ENCODE measurements at regions not wholly inside any gene's neighbourhood (a gene's known extent, or its start where the extent isn't known, plus 50 kb on each side); places are given as distances from the start of the nearest gene placed in this dataset.

DNA sequence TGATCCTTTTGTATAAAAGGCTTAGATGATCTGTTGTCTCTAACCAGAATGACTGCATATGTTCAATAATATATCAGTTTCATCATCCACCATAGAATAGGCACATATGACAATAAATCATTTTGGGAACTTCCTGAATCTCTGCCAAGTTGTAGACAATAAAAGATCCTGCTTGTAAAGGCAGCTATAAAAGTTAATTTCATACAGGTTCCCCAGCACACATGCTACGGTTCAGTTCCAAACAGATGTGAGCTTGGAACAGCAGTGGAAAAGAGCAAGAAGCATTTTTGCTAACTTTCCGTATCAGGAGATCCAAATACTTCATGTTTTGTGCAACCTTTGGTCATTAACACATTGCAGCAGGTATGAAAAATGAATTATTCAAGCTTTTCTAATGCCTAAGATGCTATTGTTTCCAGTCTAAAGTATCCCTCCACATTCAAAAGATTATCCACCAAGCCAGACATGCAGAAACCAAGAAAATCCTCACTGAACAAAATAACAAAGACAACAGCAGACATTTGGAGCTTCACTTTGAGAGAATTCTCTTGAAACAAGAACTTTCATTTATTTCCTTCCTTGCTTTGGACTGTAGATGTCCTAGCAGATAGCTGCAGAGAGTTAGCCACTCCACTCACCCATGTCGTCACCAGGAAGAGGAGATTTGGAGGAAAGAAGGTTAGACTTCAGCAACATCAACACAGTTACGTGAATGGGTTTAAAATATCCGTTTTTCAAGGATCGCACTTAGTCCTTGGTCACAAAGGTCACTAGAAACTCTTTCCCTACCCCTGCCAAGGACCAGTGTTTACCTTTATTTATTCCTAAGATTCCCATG lies 453.5 kb upstream of the JARID2 start:
- Mint-ChIP-seq H3K27me3 (ENCODE audit: unreplicated experiment) (no peaks in the 10 kb centered on the region), H3K4me1 (ENCODE audit: unreplicated experiment) (peaks cover 5% of the 10 kb centered on the region), H3K27ac (ENCODE audit: unreplicated experiment) (no peak overlapping the region), H3K4me3 (ENCODE audit: unreplicated experiment) (no peak overlapping the region), H3K36me3 (ENCODE audit: unreplicated experiment) (no peaks in the 10 kb centered on the region), H3K9me3 (ENCODE audit: unreplicated experiment) (no peaks in the 10 kb centered on the region)
- DNase-seq (ENCODE audit: extremely low spot score, unreplicated experiment) = no peak
- TF ChIP-seq, protein P1, sequence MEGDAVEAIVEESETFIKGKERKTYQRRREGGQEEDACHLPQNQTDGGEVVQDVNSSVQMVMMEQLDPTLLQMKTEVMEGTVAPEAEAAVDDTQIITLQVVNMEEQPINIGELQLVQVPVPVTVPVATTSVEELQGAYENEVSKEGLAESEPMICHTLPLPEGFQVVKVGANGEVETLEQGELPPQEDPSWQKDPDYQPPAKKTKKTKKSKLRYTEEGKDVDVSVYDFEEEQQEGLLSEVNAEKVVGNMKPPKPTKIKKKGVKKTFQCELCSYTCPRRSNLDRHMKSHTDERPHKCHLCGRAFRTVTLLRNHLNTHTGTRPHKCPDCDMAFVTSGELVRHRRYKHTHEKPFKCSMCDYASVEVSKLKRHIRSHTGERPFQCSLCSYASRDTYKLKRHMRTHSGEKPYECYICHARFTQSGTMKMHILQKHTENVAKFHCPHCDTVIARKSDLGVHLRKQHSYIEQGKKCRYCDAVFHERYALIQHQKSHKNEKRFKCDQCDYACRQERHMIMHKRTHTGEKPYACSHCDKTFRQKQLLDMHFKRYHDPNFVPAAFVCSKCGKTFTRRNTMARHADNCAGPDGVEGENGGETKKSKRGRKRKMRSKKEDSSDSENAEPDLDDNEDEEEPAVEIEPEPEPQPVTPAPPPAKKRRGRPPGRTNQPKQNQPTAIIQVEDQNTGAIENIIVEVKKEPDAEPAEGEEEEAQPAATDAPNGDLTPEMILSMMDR (IDR thresholded peaks at IDR 0.05) = no peak

DNA sequence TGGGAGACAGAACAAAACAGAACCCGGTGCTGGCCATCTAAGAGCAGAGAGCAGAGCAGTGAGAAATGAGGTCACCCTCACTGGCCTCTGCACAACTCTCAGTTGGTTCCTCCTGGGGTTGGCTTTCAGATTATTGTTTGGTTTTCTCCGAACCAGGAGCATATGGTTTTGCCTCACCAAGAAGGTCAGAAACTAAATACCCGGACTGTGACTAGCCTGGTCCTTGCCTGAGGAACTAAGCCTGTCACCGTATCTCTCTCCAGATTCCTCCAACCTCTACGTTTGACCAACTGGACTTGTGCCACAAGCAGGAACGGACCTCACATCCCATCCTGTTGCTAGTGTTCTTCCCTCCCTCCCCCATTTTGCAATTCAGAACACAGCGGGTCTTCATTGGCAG lies 450.4 kb upstream of the JARID2 start:
- Mint-ChIP-seq H3K36me3 (ENCODE audit: unreplicated experiment) (peaks cover 2% of the 10 kb centered on the region), H3K27me3 (ENCODE audit: unreplicated experiment) (peaks cover 9% of the 10 kb centered on the region), H3K27ac (ENCODE audit: unreplicated experiment) (no peak overlapping the region), H3K4me1 (ENCODE audit: unreplicated experiment) (peaks cover 14% of the 10 kb centered on the region), H3K9me3 (ENCODE audit: unreplicated experiment) (peaks cover 8% of the 10 kb centered on the region), H3K4me3 (ENCODE audit: unreplicated experiment) (no peak overlapping the region)
- no peak for DNase-seq (ENCODE audit: extremely low spot score, unreplicated experiment)
- TF ChIP-seq, protein P1 (IDR thresholded peaks at IDR 0.05) = no peak

DNA sequence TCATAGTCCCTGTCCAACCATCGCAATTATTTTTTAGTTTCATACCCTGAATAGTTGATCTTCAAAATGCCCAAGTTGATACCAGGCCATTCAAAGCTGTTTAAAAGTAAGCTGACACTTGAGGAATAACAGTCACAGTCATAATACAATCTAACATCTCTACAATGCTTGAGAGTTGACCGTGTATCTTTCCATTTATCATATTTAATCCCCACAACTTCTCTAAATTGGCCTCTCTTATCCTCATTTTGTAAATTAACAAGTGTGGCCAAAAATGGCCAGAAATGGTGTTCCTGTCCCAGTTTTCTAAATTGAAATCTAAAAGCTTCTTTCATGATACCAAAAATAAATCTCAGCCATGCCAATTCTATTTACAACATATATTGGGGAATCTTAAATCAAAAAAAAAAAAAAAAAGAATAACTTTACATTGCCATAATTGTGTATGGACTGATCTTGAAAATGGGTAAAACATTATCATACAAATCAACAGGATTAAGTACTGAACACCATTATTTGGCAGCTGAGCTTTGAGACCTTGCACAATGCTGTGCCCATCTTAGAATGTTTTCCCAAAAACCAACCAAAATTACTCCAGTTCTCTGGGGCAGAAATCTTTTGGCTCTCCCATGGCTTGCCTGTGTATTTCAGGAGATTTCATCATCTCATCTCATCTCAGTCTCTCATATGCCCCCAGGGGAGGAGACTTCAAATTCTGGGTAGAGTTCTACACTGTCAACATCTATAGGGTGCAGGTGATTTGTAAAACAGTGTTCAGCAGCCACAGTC lies 448.7 kb upstream of the JARID2 start:
- H3K4me1 Mint-ChIP-seq (ENCODE audit: unreplicated experiment) = peaks cover 18% of the 10 kb centered on the region
- peaks cover 8% of the 10 kb centered on the region for H3K9me3 Mint-ChIP-seq (ENCODE audit: unreplicated experiment)
- TF ChIP-seq, protein P1 (IDR thresholded peaks at IDR 0.05) = no peak
- peaks cover 9% of the 10 kb centered on the region for H3K27me3 Mint-ChIP-seq (ENCODE audit: unreplicated experiment)
- H3K36me3 Mint-ChIP-seq (ENCODE audit: unreplicated experiment) = peaks cover 2% of the 10 kb centered on the region
- peak overlapping the region; percentile 52 for H3K27ac Mint-ChIP-seq (ENCODE audit: unreplicated experiment)
- H3K4me3 Mint-ChIP-seq (ENCODE audit: unreplicated experiment) = no peak overlapping the region
- DNase-seq (ENCODE audit: extremely low spot score, unreplicated experiment) = no peak

DNA sequence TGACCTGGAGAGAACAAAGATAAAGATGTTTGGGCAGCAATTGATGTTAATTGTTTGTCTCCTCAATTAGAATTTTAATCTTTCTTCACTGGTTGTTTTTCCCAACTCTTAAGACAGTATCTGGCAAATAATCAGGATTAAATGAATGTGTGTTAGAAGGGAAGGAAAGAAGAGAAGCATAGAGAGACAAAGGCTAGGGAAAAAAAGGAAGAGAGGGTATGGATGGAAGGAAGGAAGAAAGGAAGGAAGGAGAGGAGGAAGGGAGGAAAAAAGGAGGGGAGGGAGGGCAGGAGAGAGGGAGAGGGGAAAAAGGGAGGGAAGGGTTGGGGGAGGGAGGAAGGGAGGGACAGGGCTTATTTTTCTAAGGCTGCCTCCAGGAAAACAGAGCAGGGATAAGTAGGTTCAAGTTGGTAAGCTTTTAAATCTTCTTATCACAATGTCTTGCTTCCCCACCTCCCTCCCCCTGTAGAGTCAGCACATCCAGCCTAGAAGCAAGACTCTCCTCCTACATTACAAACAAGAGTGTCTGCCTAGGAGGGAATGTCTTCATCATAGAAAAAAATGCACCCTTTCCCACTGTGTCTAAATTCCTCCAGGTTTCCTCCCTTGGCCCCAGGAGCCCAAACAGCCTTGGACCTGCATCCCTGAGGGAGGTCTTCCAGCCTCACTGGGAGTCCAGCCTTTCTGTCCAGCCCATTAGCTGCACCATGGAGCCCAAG lies 447.8 kb upstream of the JARID2 start:
- no peak overlapping the region for H3K4me3 Mint-ChIP-seq (ENCODE audit: unreplicated experiment)
- peak overlapping the region; percentile 52 for H3K27ac Mint-ChIP-seq (ENCODE audit: unreplicated experiment)
- peaks cover 8% of the 10 kb centered on the region for H3K9me3 Mint-ChIP-seq (ENCODE audit: unreplicated experiment)
- TF ChIP-seq, protein P1 (IDR thresholded peaks at IDR 0.05) = no peak
- no peak for DNase-seq (ENCODE audit: extremely low spot score, unreplicated experiment)
- peaks cover 9% of the 10 kb centered on the region for H3K27me3 Mint-ChIP-seq (ENCODE audit: unreplicated experiment)
- peaks cover 2% of the 10 kb centered on the region for H3K36me3 Mint-ChIP-seq (ENCODE audit: unreplicated experiment)
- peaks cover 23% of the 10 kb centered on the region for H3K4me1 Mint-ChIP-seq (ENCODE audit: unreplicated experiment)

Measured in osteocyte (in vitro differentiated cells).